Ishikawa (cell line): ENCODE measurements at regions not wholly inside any gene's neighbourhood (a gene's known extent, or its start where the extent isn't known, plus 50 kb on each side); places are given as distances from the start of the nearest gene placed in this dataset.

Source experiments
- CEBPB ChIP-seq: IDR thresholded peaks from 2 replicates; pipeline ENCODE4 v1.6.1; 2012
- CREB1 ChIP-seq: IDR thresholded peaks from 2 replicates; pipeline ENCODE4 v1.6.1; 2012; ENCODE audit warnings: low read depth
- EP300 ChIP-seq: IDR thresholded peaks from 2 replicates; pipeline ENCODE4 v1.6.1; 2012; ENCODE audit warnings: borderline replicate concordance
- MAX ChIP-seq: IDR thresholded peaks from 2 replicates; pipeline ENCODE4 v1.6.1; 2012
- RAD21 ChIP-seq: IDR thresholded peaks from 2 replicates; pipeline ENCODE4 v1.6.1; 2012; ENCODE audit warnings: low read depth
- REST ChIP-seq: IDR thresholded peaks from 2 replicates; pipeline ENCODE4 v1.6.1; 2012; ENCODE audit warnings: low read depth, mild to moderate bottlenecking
- TAF1 ChIP-seq: IDR thresholded peaks from 2 replicates; pipeline ENCODE4 v1.6.1; 2012; ENCODE audit warnings: low read depth, mild to moderate bottlenecking
- TEAD4 ChIP-seq: IDR thresholded peaks from 2 replicates; pipeline ENCODE4 v1.6.1; 2012

DNA sequence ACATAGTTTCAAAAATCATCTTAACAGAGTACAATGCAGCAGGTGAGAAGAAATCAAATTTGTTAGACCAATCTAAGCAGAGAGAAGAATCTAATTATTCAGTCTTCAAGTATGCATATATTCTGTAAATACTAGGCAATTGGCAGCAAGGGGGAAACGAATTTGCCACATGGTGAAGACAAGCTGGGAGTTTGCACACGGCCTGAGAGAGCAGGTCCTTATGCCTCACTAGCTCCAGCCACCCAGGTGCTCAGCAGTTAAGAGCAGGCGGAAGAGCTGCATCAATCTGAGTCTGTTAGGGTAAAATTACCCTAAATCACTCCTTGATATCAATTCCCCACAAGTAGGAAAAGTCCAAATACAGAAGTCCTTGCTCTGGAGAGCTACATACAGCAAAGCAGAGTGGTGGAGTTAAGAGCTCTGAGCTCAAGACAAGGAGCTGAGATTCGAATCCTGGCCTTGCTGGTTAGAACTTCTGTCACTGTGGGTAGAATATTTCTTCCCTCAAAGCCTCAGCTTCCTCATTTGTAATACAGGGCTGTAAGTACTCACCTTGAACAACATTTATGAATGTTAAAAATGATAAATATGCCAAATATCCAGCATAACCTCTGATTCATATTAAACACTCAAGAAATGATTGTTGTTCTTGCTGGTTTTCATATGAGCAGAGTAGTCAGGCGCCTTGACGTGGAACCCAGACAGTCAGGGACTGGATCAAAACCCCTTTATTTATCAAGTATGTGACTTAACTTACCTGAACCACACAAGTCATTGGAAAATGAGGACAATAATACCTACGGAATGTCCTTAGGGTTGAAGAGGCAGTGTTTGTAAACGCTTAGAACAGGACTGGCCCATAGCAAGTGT, 444.2 kb downstream of the CDH26 start:
- TF ChIP-seq CEBPB (no peak), TEAD4 (no peak), TAF1 (no peak), REST (no peak), CREB1 (no peak), EP300 (no peak), MAX (no peak), RAD21 (no peak)
